DOHH2 (cell line): ENCODE measurements at regions not wholly inside any gene's neighbourhood (a gene's known extent, or its start where the extent isn't known, plus 50 kb on each side); places are given as distances from the start of the nearest gene placed in this dataset.

Experiments
- H3F3A ChIP-seq: fragments of 200-600 bp; sonication (generic), shearing (Covaris generic); 2 replicates; pipeline ENCODE4 v1.6.0; 2016; ENCODE audit warnings: antibody characterized with exemption, mild to moderate bottlenecking; ENCODE audit not compliant: control insufficient read depth, insufficient read depth
- H3K27ac ChIP-seq: fragments of 200-600 bp; sonication (generic); 2 replicates; pipeline ENCODE4 v1.5.1; 2014; ENCODE audit warnings: low read depth, mild to moderate bottlenecking, low read length, moderate library complexity
- H3K27me3 ChIP-seq: fragments of 200-600 bp; sonication (generic); 2 replicates; pipeline ENCODE4 v1.6.1; 2014; ENCODE audit warnings: mild to moderate bottlenecking, low read length, mixed read lengths; ENCODE audit not compliant: control insufficient read depth
- H3K36me3 ChIP-seq: fragments of 200-600 bp; sonication (generic); 2 replicates; pipeline ENCODE4 v1.6.1; 2014; ENCODE audit warnings: mild to moderate bottlenecking, low read length, moderate library complexity, mixed read lengths; ENCODE audit not compliant: control insufficient read depth
- H3K4me1 ChIP-seq: fragments of 200-600 bp; sonication (generic); 2 replicates; pipeline ENCODE4 v1.6.1; 2014; ENCODE audit warnings: mild to moderate bottlenecking, low read length, mixed read lengths; ENCODE audit not compliant: control insufficient read depth
- H3K4me2 ChIP-seq: fragments of 200-600 bp; sonication (generic); 2 replicates; pipeline ENCODE4 v1.6.0; 2014; ENCODE audit warnings: mild to moderate bottlenecking, low read length, moderate library complexity
- H3K4me3 ChIP-seq: fragments of 200-600 bp; sonication (generic); 2 replicates; pipeline ENCODE4 v1.5.1; 2014; ENCODE audit warnings: mild to moderate bottlenecking, low read length, mixed read lengths
- H3K79me2 ChIP-seq: fragments of 200-600 bp; sonication (generic); 2 replicates; pipeline ENCODE4 v1.6.1; 2014; ENCODE audit warnings: mild to moderate bottlenecking, low read length, mixed read lengths; ENCODE audit not compliant: control insufficient read depth
- H3K9me2 ChIP-seq: fragments of 200-600 bp; sonication (generic); replicated peaks from 2 replicates; pipeline ENCODE4 v1.6.1; 2014; ENCODE audit warnings: mild to moderate bottlenecking, low read length, mixed read lengths; ENCODE audit not compliant: control insufficient read depth
- H3K9me3 ChIP-seq: fragments of 200-600 bp; sonication (generic); 2 replicates; pipeline ENCODE4 v1.6.1; 2014; ENCODE audit warnings: antibody characterized with exemption, low read length, mixed read lengths; ENCODE audit not compliant: control insufficient read depth, insufficient read depth
- H4K20me1 ChIP-seq: fragments of 200-600 bp; sonication (generic); 2 replicates; pipeline ENCODE4 v1.6.0; 2014; ENCODE audit warnings: low read depth, mild to moderate bottlenecking, antibody characterized with exemption, low read length, moderate library complexity; ENCODE audit not compliant: control insufficient read depth, insufficient read depth
- EZH2phosphoT487 ChIP-seq: fragments of 200-600 bp; sonication (generic); IDR thresholded peaks from 2 replicates; pipeline ENCODE4 v1.6.1; 2017; ENCODE audit warnings: borderline replicate concordance, mild to moderate bottlenecking, antibody characterized with exemption, low read length, moderate library complexity, mixed read lengths
- TF ChIP-seq, protein P1 (sequence below): fragments of 200-600 bp; sonication (generic); IDR thresholded peaks from one replicate; pipeline ENCODE4 v1.5.1; 2014; ENCODE audit warnings: antibody characterized with exemption, mild to moderate bottlenecking, low read depth, low read length; ENCODE audit not compliant: poor library complexity, severe bottlenecking

GRCh38 chr11:105328061-105328460 lies 188.5 kb upstream of the CARD18 start:
- no peaks in the 10 kb centered on the region for H3K9me2 ChIP-seq
- H3K36me3 ChIP-seq: no peaks in the 10 kb centered on the region
- H3K79me2 ChIP-seq: no peaks in the 10 kb centered on the region
- no peaks in the 10 kb centered on the region for H3F3A ChIP-seq
- TF ChIP-seq EZH2phosphoT487: no peak
- TF ChIP-seq, protein P1, sequence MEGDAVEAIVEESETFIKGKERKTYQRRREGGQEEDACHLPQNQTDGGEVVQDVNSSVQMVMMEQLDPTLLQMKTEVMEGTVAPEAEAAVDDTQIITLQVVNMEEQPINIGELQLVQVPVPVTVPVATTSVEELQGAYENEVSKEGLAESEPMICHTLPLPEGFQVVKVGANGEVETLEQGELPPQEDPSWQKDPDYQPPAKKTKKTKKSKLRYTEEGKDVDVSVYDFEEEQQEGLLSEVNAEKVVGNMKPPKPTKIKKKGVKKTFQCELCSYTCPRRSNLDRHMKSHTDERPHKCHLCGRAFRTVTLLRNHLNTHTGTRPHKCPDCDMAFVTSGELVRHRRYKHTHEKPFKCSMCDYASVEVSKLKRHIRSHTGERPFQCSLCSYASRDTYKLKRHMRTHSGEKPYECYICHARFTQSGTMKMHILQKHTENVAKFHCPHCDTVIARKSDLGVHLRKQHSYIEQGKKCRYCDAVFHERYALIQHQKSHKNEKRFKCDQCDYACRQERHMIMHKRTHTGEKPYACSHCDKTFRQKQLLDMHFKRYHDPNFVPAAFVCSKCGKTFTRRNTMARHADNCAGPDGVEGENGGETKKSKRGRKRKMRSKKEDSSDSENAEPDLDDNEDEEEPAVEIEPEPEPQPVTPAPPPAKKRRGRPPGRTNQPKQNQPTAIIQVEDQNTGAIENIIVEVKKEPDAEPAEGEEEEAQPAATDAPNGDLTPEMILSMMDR: no peak
- no peak overlapping the region for H3K4me2 ChIP-seq
- no peaks in the 10 kb centered on the region for H4K20me1 ChIP-seq
- no peak overlapping the region for H3K4me3 ChIP-seq
- no peak overlapping the region for H3K27ac ChIP-seq
- no peaks in the 10 kb centered on the region for H3K27me3 ChIP-seq
- no peaks in the 10 kb centered on the region for H3K9me3 ChIP-seq
- H3K4me1 ChIP-seq: no peaks in the 10 kb centered on the region

- H3K79me2 ChIP-seq: no peaks in the 10 kb centered on the region
- no peaks in the 10 kb centered on the region for H4K20me1 ChIP-seq
- no peaks in the 10 kb centered on the region for H3K36me3 ChIP-seq
- H3K27ac ChIP-seq: no peak overlapping the region
- no peaks in the 10 kb centered on the region for H3K4me1 ChIP-seq
- H3K4me3 ChIP-seq: no peak overlapping the region
- H3F3A ChIP-seq: no peaks in the 10 kb centered on the region
- no peaks in the 10 kb centered on the region for H3K9me2 ChIP-seq
- no peaks in the 10 kb centered on the region for H3K27me3 ChIP-seq
- no peak overlapping the region for H3K4me2 ChIP-seq
- no peaks in the 10 kb centered on the region for H3K9me3 ChIP-seq
- TF ChIP-seq, protein P1: no peak
- no peak for TF ChIP-seq EZH2phosphoT487
Observed at GRCh38 chr11:105324156-105324555, 184.6 kb upstream of the CARD18 start.

DNA sequence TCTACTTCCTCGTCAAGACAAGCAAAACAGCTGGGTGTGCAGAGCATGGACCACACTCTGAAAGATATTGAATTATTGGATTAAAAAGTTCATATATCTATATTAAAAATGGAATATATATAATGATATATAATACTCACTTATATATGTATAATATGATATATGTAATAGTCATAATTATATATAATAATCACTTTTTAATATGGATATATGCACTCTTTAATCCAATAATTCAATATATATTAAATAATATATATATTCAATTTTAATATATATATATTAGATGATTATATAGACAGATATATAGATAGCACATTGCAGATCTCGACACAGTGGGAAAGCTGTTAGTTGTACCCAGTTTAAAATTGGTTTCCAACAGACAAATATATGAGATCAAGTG lies 182.1 kb upstream of the CARD18 start:
- Histone ChIP-seq H3F3A (no peaks in the 10 kb centered on the region), H3K4me1 (no peaks in the 10 kb centered on the region), H3K4me2 (no peak overlapping the region), H3K79me2 (no peaks in the 10 kb centered on the region), H3K27me3 (no peaks in the 10 kb centered on the region), H3K27ac (no peak overlapping the region), H4K20me1 (no peaks in the 10 kb centered on the region), H3K36me3 (no peaks in the 10 kb centered on the region), H3K4me3 (no peak overlapping the region), H3K9me2 (no peaks in the 10 kb centered on the region), H3K9me3 (no peaks in the 10 kb centered on the region)
- TF ChIP-seq, protein P1: no peak
- TF ChIP-seq EZH2phosphoT487: no peak

DNA sequence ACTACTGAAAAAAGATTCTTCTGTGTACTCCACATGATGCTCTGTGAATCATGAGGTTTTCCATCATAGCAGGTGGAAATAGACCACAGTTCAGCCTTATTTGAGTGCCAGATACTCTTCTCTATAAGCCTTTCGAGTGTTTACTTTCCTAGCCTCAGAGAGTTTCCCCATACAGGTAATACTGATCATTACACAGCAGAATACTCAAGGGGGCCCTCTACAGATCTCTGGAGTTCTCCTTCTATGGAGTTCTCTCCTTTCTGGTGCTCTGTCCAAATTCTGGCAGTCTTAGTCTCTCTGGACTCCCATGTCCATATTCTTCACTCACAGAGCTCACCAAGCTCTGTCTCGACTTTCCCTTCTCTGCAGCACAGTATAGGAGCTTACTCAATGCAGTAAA lies 175.7 kb upstream of the CARD18 start:
- H3K4me2 ChIP-seq: no peak overlapping the region
- no peaks in the 10 kb centered on the region for H3K9me3 ChIP-seq
- H3K4me1 ChIP-seq: no peaks in the 10 kb centered on the region
- H3K27me3 ChIP-seq: no peaks in the 10 kb centered on the region
- H3K9me2 ChIP-seq: no peaks in the 10 kb centered on the region
- TF ChIP-seq, protein P1: no peak
- no peak for TF ChIP-seq EZH2phosphoT487
- no peaks in the 10 kb centered on the region for H4K20me1 ChIP-seq
- H3K27ac ChIP-seq: no peak overlapping the region
- H3K36me3 ChIP-seq: no peaks in the 10 kb centered on the region
- no peak overlapping the region for H3K4me3 ChIP-seq
- H3K79me2 ChIP-seq: no peaks in the 10 kb centered on the region
- no peaks in the 10 kb centered on the region for H3F3A ChIP-seq
